Hepatocyte (in vitro differentiated cells): ENCODE measurements at regions not wholly inside any gene's neighbourhood (a gene's known extent, or its start where the extent isn't known, plus 50 kb on each side); places are given as distances from the start of the nearest gene placed in this dataset.
A peak's percentile ranks its signal among the peaks of the same experiment; 100 is the strongest.

ENCODE experiments used
- DNase-seq: peaks from one replicate; pipeline ENCODE4 v3.0.0-alpha.2; 2016; ENCODE audit warnings: low spot score
- H2AFZ ChIP-seq: fragments of 200-600 bp; sonication (generic); 2 replicates; pipeline ENCODE4 v1.6.0; 2016; ENCODE audit warnings: antibody characterized with exemption, mild to moderate bottlenecking
- H3K27ac ChIP-seq: fragments of 200-600 bp; sonication (generic); 2 replicates; pipeline ENCODE4 v1.5.1; 2016; ENCODE audit warnings: mild to moderate bottlenecking
- H3K27me3 ChIP-seq: fragments of 200-600 bp; sonication (generic); 2 replicates; pipeline ENCODE4 v1.6.1; 2016
- H3K36me3 ChIP-seq: fragments of 200-600 bp; sonication (generic); replicated peaks from 2 replicates; pipeline ENCODE4 v1.5.1; 2016; ENCODE audit warnings: low read depth; ENCODE audit not compliant: insufficient read depth
- H3K4me1 ChIP-seq: fragments of 200-600 bp; sonication (generic); 2 replicates; pipeline ENCODE4 v1.5.1; 2016; ENCODE audit warnings: mild to moderate bottlenecking, moderate library complexity; ENCODE audit not compliant: insufficient read depth
- H3K4me2 ChIP-seq: fragments of 200-600 bp; sonication (generic); 2 replicates; pipeline ENCODE4 v1.6.0; 2016
- H3K4me3 ChIP-seq: fragments of 200-600 bp; sonication (generic); 2 replicates; pipeline ENCODE4 v1.5.1; 2016; ENCODE audit warnings: mild to moderate bottlenecking
- H3K79me2 ChIP-seq: fragments of 200-600 bp; sonication (generic); 2 replicates; pipeline ENCODE4 v1.6.0; 2017; ENCODE audit warnings: mild to moderate bottlenecking
- H3K9me2 ChIP-seq: fragments of 200-600 bp; sonication (generic); replicated peaks from 2 replicates; pipeline ENCODE4 v1.6.0; 2017; ENCODE audit warnings: mild to moderate bottlenecking; ENCODE audit not compliant: insufficient read depth
- H3K9me3 ChIP-seq: fragments of 200-600 bp; sonication (generic); 2 replicates; pipeline ENCODE4 v1.5.1; 2016; ENCODE audit warnings: low read depth, mild to moderate bottlenecking
- H4K20me1 ChIP-seq: fragments of 200-600 bp; sonication (generic); 2 replicates; pipeline ENCODE4 v1.6.0; 2016; ENCODE audit warnings: mild to moderate bottlenecking; ENCODE audit not compliant: insufficient read depth, poor library complexity, severe bottlenecking
- CTCF ChIP-seq: fragments of 200-600 bp; sonication (generic); IDR thresholded peaks from 2 replicates; pipeline ENCODE4 v1.5.1; 2016; ENCODE audit warnings: antibody characterized with exemption, mild to moderate bottlenecking; ENCODE audit not compliant: poor library complexity
- EZH2 ChIP-seq: fragments of 200-600 bp; sonication (generic); IDR thresholded peaks from 2 replicates; pipeline ENCODE4 v1.6.1; 2016; ENCODE audit warnings: antibody characterized with exemption, mild to moderate bottlenecking, borderline replicate concordance
- EZH2phosphoT487 ChIP-seq: fragments of 200-600 bp; sonication (generic); IDR thresholded peaks from one replicate; pipeline ENCODE4 v1.6.1; 2018; ENCODE audit warnings: antibody characterized with exemption, mild to moderate bottlenecking, low read depth, moderate library complexity; ENCODE audit not compliant: unreplicated experiment, severe bottlenecking
- WGBS: methylation state at CpG from one replicate; pipeline ENCODE4 v1.1.6; 2016; ENCODE audit warnings: low lambda C conversion rate; ENCODE audit errors: missing lambda C conversion rate; 5-methylcytosine and 5-hydroxymethylcytosine counted together

DNA sequence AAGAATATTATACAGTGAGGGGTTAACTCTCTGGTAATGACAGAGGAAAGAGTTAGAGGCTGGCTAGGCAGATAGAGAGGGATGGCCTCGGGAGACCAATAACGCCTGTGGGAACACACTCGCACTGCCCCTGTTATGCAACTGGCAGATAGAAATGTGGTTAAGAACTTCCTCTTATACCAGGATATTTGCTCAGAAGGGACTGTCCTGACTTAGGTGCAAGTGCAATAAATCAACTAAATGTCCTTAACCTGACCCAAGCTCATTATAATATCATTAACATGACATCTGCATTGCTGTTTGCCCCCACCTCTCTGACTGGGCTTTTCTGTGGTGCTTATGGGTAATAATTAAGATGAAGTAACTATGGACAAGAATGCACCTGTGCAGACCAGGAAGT lies 1518.0 kb downstream of the NCAM2 start:
- H3K4me3 ChIP-seq, result no peak overlapping the region
- no peaks in the 10 kb centered on the region for H3K36me3 ChIP-seq
- TF ChIP-seq CTCF (no peak), EZH2phosphoT487 (no peak), EZH2 (no peak)
- no peaks in the 10 kb centered on the region for H3K4me1 ChIP-seq
- no peaks in the 10 kb centered on the region for H4K20me1 ChIP-seq
- no peak overlapping the region for H3K4me2 ChIP-seq
- no peak overlapping the region for H3K27ac ChIP-seq
- H3K79me2 ChIP-seq, result no peaks in the 10 kb centered on the region
- no peaks in the 10 kb centered on the region for H3K9me3 ChIP-seq
- H3K9me2 ChIP-seq, result no peaks in the 10 kb centered on the region
- no peaks in the 10 kb centered on the region for H3K27me3 ChIP-seq
- H2AFZ ChIP-seq, result no peak overlapping the region
- DNase-seq, result no peak
- WGBS, result 72% methylated on average over 3 of the region's 3 CpGs

DNA sequence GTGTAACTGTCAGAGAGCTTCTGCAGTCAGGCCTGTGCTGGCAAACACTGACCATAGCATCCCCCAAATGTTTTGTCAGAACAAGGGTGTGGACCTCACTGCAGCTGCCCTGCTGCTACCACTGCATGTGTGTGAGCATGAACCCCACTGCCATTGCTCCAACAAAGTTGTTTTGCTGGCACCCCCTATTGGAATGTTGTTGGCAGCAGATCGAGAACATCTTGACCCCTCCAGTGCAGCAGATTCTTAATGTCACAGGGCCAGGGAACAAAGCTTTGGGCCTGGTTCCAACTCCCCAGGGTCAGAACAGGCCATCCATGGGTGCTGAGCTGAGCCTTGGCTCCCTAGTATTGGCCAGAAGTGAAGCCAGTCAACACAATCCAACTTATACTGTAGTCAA lies 1537.4 kb downstream of the NCAM2 start:
- TF ChIP-seq CTCF, result no peak
- TF ChIP-seq EZH2, result no peak
- TF ChIP-seq EZH2phosphoT487, result no peak
- H3K9me2 ChIP-seq, result no peaks in the 10 kb centered on the region
- H3K4me1 ChIP-seq, result no peaks in the 10 kb centered on the region
- no peaks in the 10 kb centered on the region for H3K9me3 ChIP-seq
- H2AFZ ChIP-seq, result no peak overlapping the region
- no peak overlapping the region for H3K27ac ChIP-seq
- H3K79me2 ChIP-seq, result no peaks in the 10 kb centered on the region
- no peaks in the 10 kb centered on the region for H3K27me3 ChIP-seq
- no peak for DNase-seq
- H3K36me3 ChIP-seq, result no peaks in the 10 kb centered on the region
- H3K4me3 ChIP-seq, result no peak overlapping the region
- H4K20me1 ChIP-seq, result no peaks in the 10 kb centered on the region
- WGBS, result 81% methylated on average over 1 of the region's 1 CpG
- no peak overlapping the region for H3K4me2 ChIP-seq

GRCh38 chr21:22536509-22536908 lies 1538.3 kb downstream of the NCAM2 start:
- Histone ChIP-seq H3K27ac (no peak overlapping the region), H4K20me1 (no peaks in the 10 kb centered on the region), H3K4me1 (no peaks in the 10 kb centered on the region), H3K36me3 (no peaks in the 10 kb centered on the region), H3K27me3 (no peaks in the 10 kb centered on the region), H2AFZ (no peak overlapping the region), H3K4me3 (no peak overlapping the region), H3K79me2 (no peaks in the 10 kb centered on the region), H3K4me2 (no peak overlapping the region), H3K9me3 (no peaks in the 10 kb centered on the region), H3K9me2 (no peaks in the 10 kb centered on the region)
- DNase-seq, result peak; percentile 9
- TF ChIP-seq CTCF, result no peak
- TF ChIP-seq EZH2, result no peak
- no peak for TF ChIP-seq EZH2phosphoT487

- Histone ChIP-seq H3K27me3 (no peaks in the 10 kb centered on the region), H3K4me1 (no peaks in the 10 kb centered on the region), H2AFZ (no peak overlapping the region), H3K4me2 (no peak overlapping the region), H3K9me2 (no peaks in the 10 kb centered on the region), H3K79me2 (no peaks in the 10 kb centered on the region), H3K9me3 (no peaks in the 10 kb centered on the region), H3K27ac (no peak overlapping the region), H3K36me3 (no peaks in the 10 kb centered on the region), H4K20me1 (no peaks in the 10 kb centered on the region), H3K4me3 (no peak overlapping the region)
- no peak for TF ChIP-seq CTCF
- no peak for TF ChIP-seq EZH2phosphoT487
- no peak for TF ChIP-seq EZH2
- no peak for DNase-seq
- WGBS, result 60% methylated on average over 2 of the region's 2 CpGs
Measured at GRCh38 chr21:22544747-22545146, 1546.5 kb downstream of the NCAM2 start.
